Osteocyte (in vitro differentiated cells): ENCODE measurements at regions not wholly inside any gene's neighbourhood (a gene's known extent, or its start where the extent isn't known, plus 50 kb on each side); places are given as distances from the start of the nearest gene placed in this dataset.

Experiments
- DNase-seq: peaks from one replicate; pipeline ENCODE4 v3.0.0; 2021; ENCODE audit warnings: mixed read lengths; ENCODE audit not compliant: unreplicated experiment; ENCODE audit errors: extremely low spot score
- H3K27ac Mint-ChIP-seq: one replicate; pipeline ENCODE4 v1.8.0; 2021; ENCODE audit warnings: mild to moderate bottlenecking, mixed read lengths; ENCODE audit not compliant: unreplicated experiment
- H3K27me3 Mint-ChIP-seq: one replicate; pipeline ENCODE4 v1.8.0; 2021; ENCODE audit warnings: mixed read lengths; ENCODE audit not compliant: unreplicated experiment
- H3K36me3 Mint-ChIP-seq: one replicate; pipeline ENCODE4 v1.8.0; 2021; ENCODE audit warnings: mixed read lengths; ENCODE audit not compliant: unreplicated experiment
- H3K4me1 Mint-ChIP-seq: one replicate; pipeline ENCODE4 v1.8.0; 2021; ENCODE audit warnings: mixed read lengths; ENCODE audit not compliant: unreplicated experiment
- H3K4me3 Mint-ChIP-seq: one replicate; pipeline ENCODE4 v1.8.0; 2021; ENCODE audit warnings: mild to moderate bottlenecking, moderate library complexity, mixed read lengths; ENCODE audit not compliant: unreplicated experiment
- H3K9me3 Mint-ChIP-seq: one replicate; pipeline ENCODE4 v1.8.0; 2021; ENCODE audit warnings: mixed read lengths; ENCODE audit not compliant: unreplicated experiment
- CTCF ChIP-seq: fragments of 200-600 bp; sonication (generic); IDR thresholded peaks from 2 replicates; pipeline ENCODE4 v1.5.0; 2021; ENCODE audit warnings: antibody characterized with exemption, mild to moderate bottlenecking, moderate library complexity

DNA sequence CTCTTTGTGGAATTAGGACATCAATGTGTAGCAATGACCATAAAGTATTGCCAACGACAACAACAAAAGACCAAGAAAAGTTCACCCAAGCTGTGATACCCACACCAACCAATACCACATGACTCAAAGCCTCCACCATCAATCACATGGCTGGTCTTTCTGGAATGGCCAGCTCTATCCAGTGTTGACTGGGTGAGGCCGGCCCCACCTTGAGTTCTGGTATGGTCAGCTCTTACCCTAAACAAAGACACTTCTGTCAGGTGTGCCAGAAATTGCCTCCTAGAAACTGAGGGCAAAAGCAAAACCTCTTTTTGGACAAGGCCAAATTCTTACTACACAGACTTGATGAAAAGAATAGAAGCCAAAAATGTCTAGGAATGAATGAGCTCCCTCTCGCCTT is 331.5 kb downstream of the ZNF608 start:
- Mint-ChIP-seq H3K9me3 (no peaks in the 10 kb centered on the region), H3K4me1 (no peaks in the 10 kb centered on the region), H3K27me3 (no peaks in the 10 kb centered on the region), H3K27ac (no peak overlapping the region), H3K36me3 (no peaks in the 10 kb centered on the region), H3K4me3 (no peak overlapping the region)
- DNase-seq, result no peak
- TF ChIP-seq CTCF, result no peak

DNA sequence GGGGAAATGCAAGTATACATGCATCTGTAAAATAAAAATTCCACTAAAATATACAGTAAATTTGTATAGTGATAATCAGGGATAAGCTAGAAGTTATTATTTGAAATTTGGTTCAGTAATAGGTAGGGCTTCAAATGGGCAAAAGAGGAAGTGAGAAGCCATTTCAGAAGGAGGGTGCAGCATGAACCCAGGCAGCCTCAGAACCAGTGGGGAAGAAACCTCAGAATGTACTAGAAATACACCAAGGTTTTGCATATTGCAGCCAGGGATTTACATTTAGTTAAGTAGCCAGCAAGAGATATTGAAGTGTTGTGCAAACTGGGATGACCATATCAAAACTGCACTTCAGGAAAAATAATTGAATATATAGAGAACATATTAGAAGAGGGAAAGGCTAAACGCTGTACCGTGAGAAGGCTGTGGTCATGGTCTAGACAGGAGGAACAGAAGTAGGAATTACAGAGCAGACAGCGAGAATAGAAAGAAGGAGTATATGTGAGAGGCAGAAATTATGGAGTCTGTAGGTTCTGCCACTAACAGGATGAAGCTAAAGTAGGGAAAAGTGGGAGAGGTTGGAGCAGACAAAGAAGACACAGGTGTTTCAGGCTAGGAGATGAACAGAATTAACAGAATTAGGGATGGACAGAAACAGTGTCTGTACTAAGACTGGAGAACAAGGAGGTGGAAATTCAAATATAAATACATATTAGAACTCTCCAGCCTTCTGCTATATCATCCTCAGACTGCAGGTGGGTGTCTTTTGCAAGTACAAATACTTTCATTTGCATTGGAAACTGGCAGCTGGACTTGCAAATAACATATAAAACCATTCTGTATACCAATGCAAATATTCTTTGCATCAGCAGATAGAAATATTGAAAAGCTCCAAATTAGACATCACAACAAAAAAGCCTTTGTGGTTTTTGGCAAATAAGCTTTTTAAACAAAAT is 335.6 kb downstream of the ZNF608 start:
- no peaks in the 10 kb centered on the region for H3K9me3 Mint-ChIP-seq
- DNase-seq, result no peak
- peak; percentile 47 for TF ChIP-seq CTCF
- no peaks in the 10 kb centered on the region for H3K4me1 Mint-ChIP-seq
- H3K36me3 Mint-ChIP-seq, result no peaks in the 10 kb centered on the region
- H3K4me3 Mint-ChIP-seq, result no peak overlapping the region
- H3K27me3 Mint-ChIP-seq, result no peaks in the 10 kb centered on the region
- H3K27ac Mint-ChIP-seq, result no peak overlapping the region

DNA sequence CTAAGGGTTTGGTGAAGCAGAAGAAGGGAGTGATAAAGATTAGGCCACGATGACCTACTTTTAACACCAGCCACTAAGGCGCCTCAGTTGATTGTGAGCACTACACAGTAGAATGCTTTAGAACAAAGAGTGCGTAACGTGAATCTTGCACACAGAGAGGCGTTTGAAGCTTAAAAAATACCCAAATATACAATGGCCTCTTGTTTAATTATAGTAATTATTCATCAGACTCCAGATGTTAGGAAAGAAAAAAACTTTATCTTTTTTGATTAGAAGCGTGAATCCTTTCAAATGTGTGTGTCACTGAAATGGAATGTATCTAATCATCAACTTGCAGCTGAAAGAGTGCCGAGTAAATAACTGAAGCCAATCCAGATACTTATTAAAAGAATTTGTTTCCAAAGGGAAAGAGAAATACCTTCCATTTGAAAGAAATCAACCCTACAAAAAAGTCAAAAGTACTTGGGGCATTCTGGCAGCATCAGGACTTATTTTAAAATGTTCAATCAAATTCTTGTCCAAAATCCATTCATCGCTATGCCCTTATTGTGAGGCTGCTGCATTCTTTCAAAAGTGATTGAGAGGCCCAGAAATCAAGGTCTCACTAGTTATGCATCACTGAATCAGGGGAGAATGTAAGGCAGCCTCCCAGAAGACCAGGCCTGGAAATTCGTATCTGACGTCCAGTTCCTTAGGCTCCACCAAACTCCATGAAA is 337.5 kb downstream of the ZNF608 start:
- no peaks in the 10 kb centered on the region for H3K4me1 Mint-ChIP-seq
- no peak overlapping the region for H3K4me3 Mint-ChIP-seq
- H3K36me3 Mint-ChIP-seq, result no peaks in the 10 kb centered on the region
- H3K27ac Mint-ChIP-seq, result no peak overlapping the region
- TF ChIP-seq CTCF, result no peak
- H3K27me3 Mint-ChIP-seq, result no peaks in the 10 kb centered on the region
- no peaks in the 10 kb centered on the region for H3K9me3 Mint-ChIP-seq
- no peak for DNase-seq

DNA sequence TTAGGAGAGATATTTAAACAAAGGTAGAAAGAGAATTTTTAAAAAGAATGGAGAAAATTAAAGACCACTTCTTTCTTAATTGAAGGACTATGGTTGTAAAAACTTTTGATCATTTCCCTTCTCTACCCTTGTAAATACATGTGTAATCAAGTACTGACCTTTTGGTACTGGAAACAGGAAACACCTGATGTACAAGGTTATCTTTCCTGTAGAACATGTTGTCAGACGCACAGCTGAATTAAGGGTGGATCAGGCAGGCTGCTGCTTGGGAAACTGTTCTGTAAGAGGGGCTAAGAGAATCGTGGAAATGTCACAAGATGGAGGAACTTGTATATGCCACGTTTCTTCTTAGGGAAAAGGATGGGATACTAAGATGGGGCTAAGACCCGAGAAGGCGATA is 341.6 kb downstream of the ZNF608 start:
- no peak for TF ChIP-seq CTCF
- Mint-ChIP-seq H3K9me3 (no peaks in the 10 kb centered on the region), H3K4me3 (no peak overlapping the region), H3K4me1 (peaks cover 22% of the 10 kb centered on the region), H3K36me3 (no peaks in the 10 kb centered on the region), H3K27me3 (no peaks in the 10 kb centered on the region), H3K27ac (no peak overlapping the region)
- no peak for DNase-seq

GRCh38 chr5:124403281-124403680 is 343.2 kb downstream of the ZNF608 start:
- no peak overlapping the region for H3K27ac Mint-ChIP-seq
- H3K4me3 Mint-ChIP-seq, result no peak overlapping the region

More at GRCh38 chr5:124403281-124403680, 343.2 kb downstream of the ZNF608 start:
- Mint-ChIP-seq H3K27me3 (no peaks in the 10 kb centered on the region), H3K36me3 (no peaks in the 10 kb centered on the region), H3K4me1 (peaks cover 37% of the 10 kb centered on the region), H3K9me3 (no peaks in the 10 kb centered on the region)
- no peak for DNase-seq
- no peak for TF ChIP-seq CTCF
